RKO (cell line): ENCODE measurements at regions not wholly inside any gene's neighbourhood (a gene's known extent, or its start where the extent isn't known, plus 50 kb on each side); places are given as distances from the start of the nearest gene placed in this dataset.
"Not testable (repeated sequence)": the region's sequence is repeated elsewhere in the genome, so short reads cannot be mapped to it uniquely, and the experiment has no call there.

ENCODE experiments used
- DNase-seq: peaks from one replicate; pipeline ENCODE4 v3.0.0-alpha.2; 2016; ENCODE audit warnings: low spot score

DNA sequence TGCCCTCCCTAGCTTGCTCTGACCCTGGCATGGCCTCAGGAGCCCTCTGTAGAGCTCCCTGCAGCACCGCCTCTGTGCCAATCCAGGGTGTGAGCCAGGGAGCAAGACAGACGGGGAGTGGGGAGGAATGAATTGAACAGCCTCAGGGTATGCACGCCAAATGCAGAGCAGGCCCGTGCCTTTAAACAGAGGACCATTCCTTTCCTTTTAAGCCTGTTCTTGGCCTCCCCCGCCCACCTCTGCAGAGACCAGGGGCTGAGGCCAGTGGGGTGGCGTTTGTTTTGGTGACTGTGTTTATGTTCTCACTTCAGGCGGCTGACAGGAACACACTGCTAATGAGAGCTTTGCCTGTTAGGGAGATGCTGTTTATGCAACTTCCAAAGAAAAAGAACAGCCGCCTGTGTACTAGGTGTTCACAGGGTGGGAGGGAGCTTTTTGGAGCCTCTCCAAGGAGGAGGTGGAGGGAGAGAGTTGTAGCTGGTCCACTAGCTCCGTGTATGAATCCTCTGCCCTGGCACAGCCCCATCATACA lies 528.1 kb upstream of the DPP6 start:
- no peak for DNase-seq

GRCh38 chr7:153529100-153529499 lies 523.1 kb upstream of the DPP6 start:
- no peak for DNase-seq

DNA sequence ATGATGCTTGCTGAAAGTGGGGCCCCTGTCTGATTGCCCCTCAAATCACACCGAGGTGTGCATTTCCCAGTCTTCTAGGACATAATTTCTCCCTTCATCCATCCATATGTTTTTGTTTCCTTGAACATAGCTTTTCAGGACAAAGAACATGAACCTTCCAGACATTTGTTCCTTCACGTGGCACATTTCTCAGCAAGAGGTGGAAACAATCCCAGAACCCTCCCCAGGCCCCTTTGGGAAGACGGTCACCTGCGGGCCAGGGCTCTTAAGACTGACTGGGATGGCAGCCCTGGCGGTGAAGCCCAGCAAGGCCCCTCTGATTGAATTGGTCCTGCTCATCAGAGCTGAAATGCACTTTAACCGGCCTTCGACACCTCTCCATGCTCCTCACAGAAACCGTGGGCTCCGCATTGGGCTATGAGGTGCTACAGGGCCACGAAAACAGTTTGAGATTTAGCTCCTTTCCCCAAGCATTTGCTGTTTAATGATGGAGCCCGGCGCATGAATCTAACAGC lies 522.5 kb upstream of the DPP6 start:
- no peak for DNase-seq

GRCh38 chr7:153530441-153530840 lies 521.8 kb upstream of the DPP6 start:
- no peak for DNase-seq

- DNase-seq: no peak
These were observed 519.9 kb upstream of the DPP6 start for GRCh38 chr7:153532326-153532725.

DNA sequence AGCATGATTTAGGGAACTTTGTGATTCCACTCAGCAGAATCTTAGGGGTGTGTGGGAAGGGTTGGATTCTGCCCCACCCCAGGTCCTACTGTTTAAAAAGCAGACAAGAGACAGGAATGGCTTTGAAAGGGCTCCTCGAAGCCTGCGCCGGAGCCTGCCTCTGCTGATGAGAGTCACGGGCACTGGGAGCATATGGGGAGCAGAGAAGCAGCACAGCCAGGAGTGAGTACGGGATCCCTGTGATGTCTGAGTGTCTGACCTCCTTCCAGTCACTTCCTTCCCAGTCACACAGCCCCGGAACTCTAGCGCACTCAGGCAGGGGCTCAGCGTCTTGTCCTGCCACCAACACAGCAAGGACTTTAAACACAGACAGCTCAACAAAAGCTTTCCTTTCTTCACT lies 514.9 kb upstream of the DPP6 start:
- DNase-seq: no peak

DNA sequence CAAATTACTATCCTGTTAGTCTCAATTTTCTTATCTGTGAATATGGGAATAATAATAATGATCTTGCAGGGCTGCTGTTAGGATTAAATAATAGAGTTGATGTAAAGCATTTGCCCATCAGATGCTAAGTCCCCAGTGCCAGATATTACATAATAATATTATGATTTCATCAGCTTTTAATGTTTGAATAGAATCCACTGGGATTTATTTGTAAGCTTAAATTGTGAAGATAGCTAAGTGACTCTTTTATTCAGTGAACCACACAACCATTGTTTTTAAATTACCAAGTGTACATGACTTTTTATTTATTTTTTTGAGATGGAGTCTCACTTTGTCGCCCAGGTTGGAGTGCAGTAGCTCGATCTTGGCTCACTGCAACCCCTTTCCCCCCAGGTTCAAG lies 510.3 kb upstream of the DPP6 start:
- DNase-seq: no peak

- DNase-seq: no peak
These were observed 509.0 kb upstream of the DPP6 start for GRCh38 chr7:153543232-153543631.

DNA sequence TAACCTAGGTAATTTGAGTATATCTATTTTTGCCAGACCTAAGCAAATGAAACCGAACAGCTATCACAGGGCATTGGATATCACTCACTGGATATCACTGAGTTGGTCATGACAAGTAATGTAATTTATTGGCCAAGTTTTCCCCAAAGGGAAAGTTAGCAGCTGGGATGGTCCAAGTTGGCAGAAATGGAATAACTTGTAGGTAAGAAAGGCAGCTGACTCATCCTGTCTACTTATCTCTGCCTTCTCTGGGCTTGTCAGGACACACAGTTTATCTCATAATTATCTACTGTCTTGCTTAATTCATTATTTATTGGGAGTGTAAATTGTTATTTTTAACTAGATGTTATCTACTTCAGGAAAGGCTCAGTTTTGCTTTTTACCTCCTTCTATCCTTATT lies 502.0 kb upstream of the DPP6 start:
- no peak for DNase-seq

DNA sequence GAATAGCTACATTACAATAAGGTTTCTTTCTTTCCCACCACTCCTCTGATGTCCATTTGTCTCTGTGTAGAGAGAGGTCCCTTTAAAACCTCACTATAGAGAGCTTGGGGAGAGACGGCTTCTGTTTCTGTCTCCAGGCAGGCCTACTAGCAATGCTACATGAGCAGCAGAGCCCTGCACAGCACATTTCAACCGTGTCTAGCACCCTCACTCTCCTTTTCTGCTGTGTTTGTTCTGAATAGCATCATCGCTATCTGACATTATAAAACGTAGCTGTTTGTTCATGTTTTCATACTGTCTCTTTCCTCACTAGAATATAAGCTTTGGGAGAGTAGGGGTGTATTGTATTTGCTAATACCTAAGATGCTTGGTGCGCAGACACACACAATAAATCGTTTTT lies 487.8 kb upstream of the DPP6 start:
- no peak for DNase-seq

GRCh38 chr7:153566324-153566723 lies 485.9 kb upstream of the DPP6 start:
- no peak for DNase-seq

- no peak for DNase-seq
These were observed 484.8 kb upstream of the DPP6 start for GRCh38 chr7:153567426-153567825.

- DNase-seq: not testable (repeated sequence)
These were observed 482.7 kb upstream of the DPP6 start for GRCh38 chr7:153569520-153569919.

GRCh38 chr7:153576096-153576495 lies 476.1 kb upstream of the DPP6 start:
- DNase-seq: no peak

DNA sequence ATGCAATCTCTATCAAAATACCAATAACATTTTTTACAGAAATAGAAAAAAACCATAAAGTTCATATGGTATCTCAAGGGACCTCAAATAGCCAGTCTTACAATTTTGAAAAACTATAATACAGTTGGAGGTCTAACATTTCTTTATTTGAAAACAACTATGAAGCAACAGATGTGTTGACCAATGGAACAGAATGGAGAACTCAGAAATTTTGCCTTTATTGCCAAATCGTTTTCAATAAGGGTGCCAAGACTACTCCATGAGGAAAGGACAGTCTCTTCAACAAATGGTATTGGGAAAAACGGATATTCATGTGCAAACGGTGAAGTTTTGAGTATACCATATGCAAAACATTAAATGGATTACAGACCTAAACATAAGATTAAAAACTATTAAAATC lies 470.8 kb upstream of the DPP6 start:
- no peak for DNase-seq

DNA sequence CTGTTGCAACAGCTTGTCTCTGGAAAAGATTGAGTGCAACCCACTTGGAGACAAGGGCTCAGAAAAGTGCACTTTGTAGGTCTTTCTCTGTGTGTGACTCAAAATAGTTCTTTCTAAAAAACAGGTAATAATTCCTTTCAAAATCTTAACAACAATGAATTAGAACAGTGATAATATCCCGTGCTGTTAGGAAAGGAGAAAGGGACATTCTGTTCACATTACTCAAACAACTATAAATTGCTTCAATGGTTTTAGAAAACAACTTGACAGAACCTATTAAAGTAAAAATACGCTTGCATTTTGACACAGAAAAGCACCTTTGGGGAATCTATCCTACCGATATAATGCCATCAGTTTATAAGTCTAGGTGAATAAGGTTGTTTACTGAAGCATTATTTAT lies 468.1 kb upstream of the DPP6 start:
- DNase-seq: no peak

GRCh38 chr7:153588586-153588985 lies 463.6 kb upstream of the DPP6 start:
- no peak for DNase-seq

GRCh38 chr7:153590136-153590535 lies 462.1 kb upstream of the DPP6 start:
- DNase-seq: no peak

DNA sequence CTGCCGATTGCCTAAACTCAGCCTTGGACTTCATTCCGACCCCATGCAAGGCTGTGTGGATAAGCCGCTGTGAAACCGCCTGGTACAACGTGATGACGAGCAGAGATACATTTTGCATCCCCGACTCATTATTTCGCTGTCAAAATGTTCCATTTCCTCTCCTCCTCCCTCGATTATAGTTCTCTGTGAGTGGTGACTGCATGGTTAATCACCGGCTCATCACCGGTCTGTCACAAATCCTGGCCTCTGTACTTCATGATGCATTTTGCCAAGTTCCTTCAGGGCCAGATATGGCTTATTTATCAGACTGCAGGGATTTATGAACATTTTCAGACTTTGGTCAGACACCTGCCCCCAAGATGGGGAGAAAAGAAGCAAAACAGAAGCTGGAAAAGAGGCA lies 461.6 kb upstream of the DPP6 start:
- DNase-seq: peak; percentile 59

DNA sequence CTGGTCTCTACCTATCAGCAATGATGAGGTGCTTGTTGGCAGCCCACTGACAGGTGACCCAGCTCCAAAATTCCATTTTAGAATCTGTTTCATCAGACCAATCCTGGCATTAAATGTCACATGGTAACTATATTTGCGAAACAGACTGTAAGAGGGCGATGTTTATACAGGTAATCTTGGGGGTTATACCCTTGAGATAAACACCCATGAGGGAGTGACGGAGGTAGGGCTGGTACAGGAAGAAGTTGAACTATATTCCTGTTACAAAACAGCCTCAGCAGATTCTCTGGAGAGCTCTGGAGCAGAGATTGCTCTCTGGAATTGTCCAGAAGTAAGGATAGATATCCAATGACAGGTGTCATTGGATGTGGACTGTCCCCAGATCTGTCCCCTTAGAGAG lies 444.8 kb upstream of the DPP6 start:
- no peak for DNase-seq

- no peak for DNase-seq
These were observed 435.4 kb upstream of the DPP6 start for GRCh38 chr7:153616711-153617325.

DNA sequence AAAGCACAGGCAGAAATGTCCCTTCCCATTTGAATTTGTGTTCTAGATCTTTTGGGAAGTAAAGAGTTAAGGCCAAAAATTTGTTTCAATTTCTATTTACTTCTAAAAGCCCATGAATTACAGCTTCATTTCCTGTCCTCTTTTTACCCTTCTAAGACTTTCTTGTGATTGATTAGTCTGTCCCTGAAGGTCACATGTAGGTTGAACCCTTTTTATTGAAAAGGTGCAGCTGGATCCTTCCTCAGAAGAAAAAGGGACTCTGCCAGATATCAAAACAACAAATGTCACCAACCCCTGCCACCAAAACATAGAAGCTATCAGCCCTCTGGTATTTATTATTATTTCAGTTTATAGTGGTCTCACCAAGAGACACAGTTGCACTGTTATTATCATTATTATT lies 424.9 kb upstream of the DPP6 start:
- DNase-seq: no peak

- DNase-seq: no peak
These were observed 423.8 kb upstream of the DPP6 start for GRCh38 chr7:153628406-153628805.

DNA sequence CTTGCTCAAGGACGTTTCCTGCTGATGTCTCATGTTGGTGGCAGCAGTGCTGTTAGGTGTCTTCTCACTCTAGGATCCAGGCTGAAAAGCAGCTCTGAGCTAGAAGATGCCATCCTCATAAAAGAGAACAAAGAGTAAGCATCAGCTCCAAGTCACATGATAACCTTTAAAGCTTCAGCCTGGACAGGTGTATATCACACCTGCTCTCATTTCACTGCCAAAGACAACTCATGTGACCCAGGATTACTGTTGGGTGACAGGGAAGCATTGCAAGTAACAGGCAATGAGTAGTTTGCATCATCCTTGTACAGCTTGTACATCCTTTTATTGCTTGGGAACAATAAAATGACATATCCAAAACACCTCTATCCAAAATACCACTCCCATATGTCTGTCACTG lies 423.4 kb upstream of the DPP6 start:
- no peak for DNase-seq
